ENCODE measurements at regions not wholly inside any gene's neighbourhood (a gene's known extent, or its start where the extent isn't known, plus 50 kb on each side); places are given as distances from the start of the nearest gene placed in this dataset.
"Not testable (repeated sequence)": the region's sequence is repeated elsewhere in the genome, so short reads cannot be mapped to it uniquely, and the experiment has no call there.

DNA sequence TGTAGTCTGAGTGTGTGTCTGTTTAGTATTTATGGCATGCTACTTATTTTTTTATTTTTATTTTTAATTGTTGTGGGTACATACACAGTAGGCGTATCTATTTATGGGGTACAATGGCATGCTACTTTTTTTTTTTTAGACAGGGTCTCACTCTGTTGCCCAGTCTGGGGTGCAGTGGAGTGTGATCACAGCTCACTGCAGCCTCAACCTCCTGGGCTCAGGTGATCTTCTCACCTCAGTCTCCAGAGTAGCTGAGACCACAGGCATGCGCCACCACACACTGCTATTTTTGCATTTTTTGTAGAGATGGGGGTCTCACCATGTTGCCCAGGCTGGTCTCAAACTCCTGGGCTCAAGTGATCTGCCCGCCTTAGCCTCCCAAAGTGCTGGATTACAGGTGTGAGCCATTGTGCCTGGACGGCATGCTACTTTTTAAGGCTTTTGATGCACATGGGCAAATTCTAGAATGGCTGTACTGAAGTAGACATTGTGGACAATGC, 124.2 kb downstream of the KCNRG start:
- not testable (repeated sequence) for TF ChIP-seq POLR2A, POLR2AphosphoS5 (IDR thresholded peaks at IDR 0.05)
- TF ChIP-seq, protein P1, sequence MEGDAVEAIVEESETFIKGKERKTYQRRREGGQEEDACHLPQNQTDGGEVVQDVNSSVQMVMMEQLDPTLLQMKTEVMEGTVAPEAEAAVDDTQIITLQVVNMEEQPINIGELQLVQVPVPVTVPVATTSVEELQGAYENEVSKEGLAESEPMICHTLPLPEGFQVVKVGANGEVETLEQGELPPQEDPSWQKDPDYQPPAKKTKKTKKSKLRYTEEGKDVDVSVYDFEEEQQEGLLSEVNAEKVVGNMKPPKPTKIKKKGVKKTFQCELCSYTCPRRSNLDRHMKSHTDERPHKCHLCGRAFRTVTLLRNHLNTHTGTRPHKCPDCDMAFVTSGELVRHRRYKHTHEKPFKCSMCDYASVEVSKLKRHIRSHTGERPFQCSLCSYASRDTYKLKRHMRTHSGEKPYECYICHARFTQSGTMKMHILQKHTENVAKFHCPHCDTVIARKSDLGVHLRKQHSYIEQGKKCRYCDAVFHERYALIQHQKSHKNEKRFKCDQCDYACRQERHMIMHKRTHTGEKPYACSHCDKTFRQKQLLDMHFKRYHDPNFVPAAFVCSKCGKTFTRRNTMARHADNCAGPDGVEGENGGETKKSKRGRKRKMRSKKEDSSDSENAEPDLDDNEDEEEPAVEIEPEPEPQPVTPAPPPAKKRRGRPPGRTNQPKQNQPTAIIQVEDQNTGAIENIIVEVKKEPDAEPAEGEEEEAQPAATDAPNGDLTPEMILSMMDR (IDR thresholded peaks at IDR 0.05): not testable (repeated sequence)

All from transverse colon (tissue), 4 donors.